Upper lobe of right lung (tissue), 1 donor: ENCODE measurements at regions not wholly inside any gene's neighbourhood (a gene's known extent, or its start where the extent isn't known, plus 50 kb on each side); places are given as distances from the start of the nearest gene placed in this dataset.
"Not testable (repeated sequence)": the region's sequence is repeated elsewhere in the genome, so short reads cannot be mapped to it uniquely, and the experiment has no call there.

Experiments used
- ATAC-seq: fragments of 200-7000 bp; cut with Tn5 transposase; one replicate; pipeline ENCODE4 v1.9.1; 2020; ENCODE audit warnings: mild to moderate bottlenecking, moderate library complexity
- DNase-seq: peaks from one replicate; pipeline ENCODE4 v3.0.0-alpha.2; 2020
- H3K27ac ChIP-seq: fragments of 200-600 bp; one replicate; pipeline ENCODE4 v1.8.0; 2022
- H3K27me3 ChIP-seq: fragments of 200-600 bp; one replicate; pipeline ENCODE4 v1.8.0; 2022; ENCODE audit warnings: mild to moderate bottlenecking
- H3K36me3 ChIP-seq: fragments of 200-600 bp; one replicate; pipeline ENCODE4 v1.8.0; 2022
- H3K4me1 ChIP-seq: fragments of 200-600 bp; one replicate; pipeline ENCODE4 v1.8.0; 2022
- H3K4me3 ChIP-seq: fragments of 200-600 bp; one replicate; pipeline ENCODE4 v1.8.0; 2022; ENCODE audit warnings: mild to moderate bottlenecking
- H3K9me3 ChIP-seq: fragments of 200-600 bp; one replicate; pipeline ENCODE4 v1.8.0; 2022
- intact Hi-C: fragments of 100-400 bp; cut with DNase I; formaldehyde crosslinking; loops from one replicate; pipeline ENCODE4 v1.11.0; 2022
- TF ChIP-seq, protein P1 (sequence below): fragments of 200-600 bp; IDR thresholded peaks from one replicate; pipeline ENCODE4 v1.8.0; 2022; ENCODE audit warnings: antibody characterized with exemption
- donor health status: DM: no; HTN: yes; CAD: no; lungs with severe emphysema.

DNA sequence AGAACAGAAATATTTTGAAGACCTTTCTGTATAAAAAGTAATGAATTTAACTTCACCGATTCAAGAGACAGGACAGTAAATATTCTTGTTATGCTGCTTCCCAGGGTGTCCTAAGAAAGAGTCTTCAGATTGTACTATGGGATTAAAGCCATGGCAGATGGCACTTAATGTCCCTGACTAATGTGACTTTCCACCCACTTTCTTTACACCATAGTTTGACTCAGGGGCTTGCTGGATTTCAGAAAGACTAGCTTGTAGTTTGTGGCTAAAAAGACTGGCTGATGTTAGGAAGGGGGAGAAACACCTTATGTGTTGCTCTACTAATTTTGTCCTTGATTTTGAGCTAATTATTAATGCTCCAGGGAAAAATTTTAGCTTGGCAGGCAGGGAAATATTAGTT is 75.9 kb downstream of the UTRN start:
- no peaks in the 10 kb centered on the region for H3K36me3 ChIP-seq
- DNase-seq (no peak), ATAC-seq (no peak)
- no peak overlapping the region for H3K27ac ChIP-seq
- H3K4me3 ChIP-seq = no peak overlapping the region
- H3K4me1 ChIP-seq = peaks cover 47% of the 10 kb centered on the region
- no peaks in the 10 kb centered on the region for H3K9me3 ChIP-seq
- no peaks in the 10 kb centered on the region for H3K27me3 ChIP-seq
- TF ChIP-seq, protein P1, sequence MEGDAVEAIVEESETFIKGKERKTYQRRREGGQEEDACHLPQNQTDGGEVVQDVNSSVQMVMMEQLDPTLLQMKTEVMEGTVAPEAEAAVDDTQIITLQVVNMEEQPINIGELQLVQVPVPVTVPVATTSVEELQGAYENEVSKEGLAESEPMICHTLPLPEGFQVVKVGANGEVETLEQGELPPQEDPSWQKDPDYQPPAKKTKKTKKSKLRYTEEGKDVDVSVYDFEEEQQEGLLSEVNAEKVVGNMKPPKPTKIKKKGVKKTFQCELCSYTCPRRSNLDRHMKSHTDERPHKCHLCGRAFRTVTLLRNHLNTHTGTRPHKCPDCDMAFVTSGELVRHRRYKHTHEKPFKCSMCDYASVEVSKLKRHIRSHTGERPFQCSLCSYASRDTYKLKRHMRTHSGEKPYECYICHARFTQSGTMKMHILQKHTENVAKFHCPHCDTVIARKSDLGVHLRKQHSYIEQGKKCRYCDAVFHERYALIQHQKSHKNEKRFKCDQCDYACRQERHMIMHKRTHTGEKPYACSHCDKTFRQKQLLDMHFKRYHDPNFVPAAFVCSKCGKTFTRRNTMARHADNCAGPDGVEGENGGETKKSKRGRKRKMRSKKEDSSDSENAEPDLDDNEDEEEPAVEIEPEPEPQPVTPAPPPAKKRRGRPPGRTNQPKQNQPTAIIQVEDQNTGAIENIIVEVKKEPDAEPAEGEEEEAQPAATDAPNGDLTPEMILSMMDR = no peak
- intact Hi-C loops = no loop called here

DNA sequence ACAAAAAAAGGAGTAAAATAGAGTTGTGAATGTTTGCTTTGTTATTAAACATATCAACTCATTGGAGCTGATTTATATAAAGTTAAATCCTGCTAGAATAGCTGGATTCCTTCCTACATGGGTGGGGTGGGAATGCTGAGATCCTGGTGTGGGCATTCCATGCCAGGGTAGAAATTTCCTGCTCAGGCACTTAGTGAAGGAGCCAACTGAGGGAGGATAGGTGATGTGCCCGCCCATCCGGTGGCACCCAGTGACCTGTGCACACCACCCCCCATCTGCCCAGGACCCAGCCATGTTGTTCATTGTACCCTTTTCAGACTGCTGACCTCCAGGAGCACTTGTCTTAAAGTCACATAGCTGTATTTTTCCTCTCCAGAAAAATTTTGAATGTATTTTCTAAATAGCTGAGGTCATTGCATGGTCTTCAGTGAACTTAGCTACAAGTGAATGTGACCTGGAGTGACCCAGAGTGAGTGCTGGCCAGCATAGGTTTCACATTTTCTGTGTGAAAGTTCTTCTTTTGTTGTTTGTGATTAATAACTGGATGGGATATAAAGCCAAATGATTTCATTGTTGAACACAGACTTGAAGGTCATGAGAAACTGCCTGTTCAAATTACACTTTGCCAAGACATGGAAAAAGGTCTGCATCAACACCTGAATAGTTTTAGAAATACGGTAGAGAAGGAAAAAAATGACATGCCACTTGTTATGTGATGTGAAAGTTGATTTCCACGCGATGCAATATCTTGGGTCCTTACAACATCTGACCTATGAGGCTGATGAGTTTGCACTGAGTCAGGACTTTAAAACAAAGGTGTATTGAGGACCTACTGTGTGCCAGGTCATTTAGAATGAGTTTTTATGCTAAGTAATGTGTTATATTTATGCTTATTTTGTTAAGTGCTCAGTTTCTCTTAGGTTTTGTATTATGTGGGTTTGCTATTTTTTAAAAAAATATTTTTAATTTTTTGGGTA is 77.2 kb downstream of the UTRN start:
- Histone ChIP-seq H3K9me3 (no peaks in the 10 kb centered on the region), H3K4me3 (no peak overlapping the region), H3K36me3 (no peaks in the 10 kb centered on the region), H3K4me1 (peaks cover 47% of the 10 kb centered on the region), H3K27ac (peak overlapping the region; percentile 28), H3K27me3 (no peaks in the 10 kb centered on the region)
- DNase-seq = no peak
- TF ChIP-seq, protein P1 = no peak
- intact Hi-C loops = no loop called here
- peak; percentile 59 for ATAC-seq

DNA sequence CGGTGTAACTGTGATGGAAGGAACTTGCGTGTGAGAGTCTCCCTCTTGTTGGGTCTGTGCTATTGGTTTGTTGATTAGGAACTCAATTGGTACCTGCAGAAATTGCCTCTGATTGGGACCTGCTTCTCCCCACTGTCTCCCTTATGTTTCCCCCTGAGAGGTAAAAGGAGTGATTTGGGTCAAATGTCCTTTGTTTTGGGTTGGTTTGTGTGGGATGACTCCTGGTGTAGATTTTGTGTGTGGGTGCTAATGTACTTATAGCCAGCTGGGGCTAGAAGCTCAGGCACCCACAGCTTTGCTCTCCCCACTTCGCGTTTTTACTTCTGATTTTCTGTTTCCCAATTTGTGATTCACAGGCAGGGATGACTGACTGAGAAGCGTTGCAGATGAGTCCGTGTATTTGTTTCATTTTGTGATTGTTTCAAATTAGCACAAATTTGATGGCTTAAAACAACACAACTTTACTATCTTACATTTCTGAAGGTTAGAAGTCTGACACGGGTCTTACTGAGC is 79.1 kb downstream of the UTRN start:
- no peaks in the 10 kb centered on the region for H3K36me3 ChIP-seq
- TF ChIP-seq, protein P1 = no peak
- peak; percentile 77 for ATAC-seq
- peaks cover 43% of the 10 kb centered on the region for H3K4me1 ChIP-seq
- H3K27me3 ChIP-seq = no peaks in the 10 kb centered on the region
- no peak overlapping the region for H3K4me3 ChIP-seq
- H3K9me3 ChIP-seq = no peaks in the 10 kb centered on the region
- intact Hi-C loops = no loop called here
- no peak for DNase-seq
- H3K27ac ChIP-seq = no peak overlapping the region

DNA sequence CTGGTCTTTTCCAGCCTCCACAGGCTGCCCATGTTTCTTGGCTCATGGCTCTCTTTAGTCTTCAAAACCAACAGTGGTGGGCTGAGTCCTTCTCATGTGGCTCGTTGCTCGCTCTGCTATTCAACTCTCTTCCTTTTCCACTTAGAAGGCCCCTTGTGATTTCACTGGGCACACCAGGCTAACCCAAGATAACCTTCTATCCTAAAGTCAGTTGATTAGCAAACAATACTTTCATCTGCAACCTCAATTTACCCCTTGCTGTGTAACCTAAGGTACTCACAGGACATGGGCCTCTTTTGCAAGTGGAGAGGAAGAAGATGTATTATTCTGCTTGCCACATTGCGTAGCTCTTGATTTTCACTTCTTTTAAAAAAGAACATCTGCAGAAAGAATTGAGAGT is 79.6 kb downstream of the UTRN start:
- H3K4me3 ChIP-seq = no peak overlapping the region
- no peaks in the 10 kb centered on the region for H3K9me3 ChIP-seq
- TF ChIP-seq, protein P1 = no peak
- H3K27me3 ChIP-seq = no peaks in the 10 kb centered on the region
- no peak overlapping the region for H3K27ac ChIP-seq
- intact Hi-C loops = no loop called here
- no peaks in the 10 kb centered on the region for H3K36me3 ChIP-seq
- ATAC-seq = peak; percentile 14
- peaks cover 43% of the 10 kb centered on the region for H3K4me1 ChIP-seq
- no peak for DNase-seq

DNA sequence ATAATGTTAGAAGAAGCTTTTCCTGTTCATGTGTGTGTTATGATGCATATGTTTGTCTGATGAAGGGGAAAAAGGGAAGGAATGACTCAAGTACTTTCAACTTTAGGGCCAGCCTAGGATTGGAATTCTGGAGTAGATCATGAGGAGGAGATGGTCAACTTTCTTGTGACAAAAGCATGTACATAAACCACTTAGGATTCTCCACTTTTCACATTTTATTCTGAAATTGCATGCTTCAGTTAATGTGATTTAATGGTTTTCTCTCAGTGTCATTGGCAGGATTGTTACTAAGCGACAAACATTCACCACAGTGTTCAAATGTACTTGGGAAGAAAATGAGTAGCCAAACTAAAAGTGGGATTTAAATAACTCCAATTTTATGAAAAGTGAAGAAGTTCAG is 80.1 kb downstream of the UTRN start:
- Histone ChIP-seq H3K4me1 (peaks cover 42% of the 10 kb centered on the region), H3K27me3 (no peaks in the 10 kb centered on the region), H3K9me3 (no peaks in the 10 kb centered on the region), H3K27ac (no peak overlapping the region), H3K4me3 (no peak overlapping the region), H3K36me3 (no peaks in the 10 kb centered on the region)
- no peak for ATAC-seq
- intact Hi-C loops = no loop called here
- TF ChIP-seq, protein P1 = no peak
- no peak for DNase-seq

DNA sequence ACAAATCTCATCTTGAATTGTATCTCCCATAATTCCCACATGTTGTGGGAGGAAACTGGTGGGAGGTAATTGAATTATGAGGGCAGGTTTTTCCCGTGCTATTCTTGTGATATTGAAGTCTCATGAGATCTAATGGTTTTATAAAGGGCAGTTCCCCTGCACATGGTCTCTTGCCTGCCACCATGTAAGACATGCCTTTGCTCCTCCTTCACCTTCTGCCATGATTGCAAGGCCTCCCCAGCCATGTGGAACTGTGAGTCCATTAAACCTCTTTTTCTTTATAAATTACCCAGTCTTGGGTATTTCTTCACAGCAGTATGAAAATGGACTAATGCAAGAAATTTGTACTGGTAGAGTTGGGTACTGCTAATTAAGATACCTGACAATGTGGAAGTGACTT is 84.6 kb downstream of the UTRN start:
- H3K27me3 ChIP-seq, DNase-seq, H3K4me3 ChIP-seq, intact Hi-C loops, H3K4me1 ChIP-seq, H3K27ac ChIP-seq, ATAC-seq, H3K9me3 ChIP-seq, H3K36me3 ChIP-seq: not testable (repeated sequence)
